GM18507 (cell line): ENCODE measurements at regions not wholly inside any gene's neighbourhood (a gene's known extent, or its start where the extent isn't known, plus 50 kb on each side); places are given as distances from the start of the nearest gene placed in this dataset.
"Not testable (repeated sequence)": the region's sequence is repeated elsewhere in the genome, so short reads cannot be mapped to it uniquely, and the experiment has no call there.

Source experiments
- DNase-seq: peaks from one replicate; pipeline ENCODE4 v3.0.0; 2011; ENCODE audit warnings: low read depth; ENCODE audit not compliant: insufficient read length; ENCODE audit errors: extremely low spot score
- FAIRE-seq: peaks from 2 replicates; lab custom pipeline; 2011; peaks lifted over from hg19 to GRCh38; lab: Jason Lieb, UNC

DNA sequence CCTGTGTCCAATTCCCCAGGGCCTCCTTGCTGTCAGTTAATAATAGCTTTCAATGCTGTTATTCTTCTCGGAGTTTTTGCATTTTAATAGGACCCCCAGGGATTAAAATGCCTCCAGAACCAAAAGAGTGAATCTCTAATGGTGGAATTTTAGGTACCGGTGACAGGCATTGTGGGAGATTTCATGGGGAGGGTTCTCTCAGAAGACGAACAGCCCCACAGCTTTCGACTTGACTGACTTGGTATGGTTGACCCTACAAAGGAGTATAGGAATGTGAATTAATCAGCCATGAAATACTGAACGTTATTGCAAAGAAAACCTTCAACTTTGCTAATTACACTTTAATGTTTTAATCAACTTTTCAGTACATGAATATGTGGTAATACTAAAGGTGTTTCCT, 206.3 kb upstream of the FZD8 start:
- DNase-seq: no peak
- FAIRE-seq: no peak

- FAIRE-seq (no peak), DNase-seq (no peak)
These were observed 202.6 kb upstream of the FZD8 start for GRCh38 chr10:35844686-35845085.

DNA sequence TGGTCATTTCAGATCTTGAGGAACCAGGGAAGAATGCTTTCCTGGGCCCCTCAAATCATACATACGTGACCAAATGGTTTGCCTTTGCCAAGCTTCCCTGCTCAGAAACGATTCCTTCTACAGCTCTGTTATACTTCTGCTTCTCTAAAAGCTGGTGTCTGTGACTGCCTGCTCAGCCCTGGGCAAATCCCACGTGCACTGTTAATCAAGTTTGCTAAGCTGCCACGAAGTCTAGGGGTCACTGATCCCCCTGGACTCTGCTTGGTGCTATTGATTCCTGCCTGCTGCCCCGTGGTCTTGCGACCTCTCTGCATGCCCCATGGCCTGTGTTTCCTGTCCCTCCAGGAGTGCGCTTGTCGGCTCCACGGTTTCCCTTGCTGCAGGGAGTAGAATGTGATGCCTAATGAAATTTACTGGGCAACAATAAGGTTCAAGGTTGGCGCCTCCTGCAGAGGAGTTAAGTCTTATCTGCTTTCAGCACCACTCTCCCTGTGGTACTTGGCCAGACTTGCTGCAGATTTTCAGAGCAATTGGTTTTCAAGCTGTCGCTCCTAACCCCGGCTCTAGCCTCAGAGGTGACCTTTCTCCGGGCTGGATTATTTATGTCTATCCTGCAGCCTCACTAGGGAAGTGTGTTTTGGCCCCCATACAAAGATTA, 201.6 kb upstream of the FZD8 start:
- FAIRE-seq (no peak), DNase-seq (no peak)

DNA sequence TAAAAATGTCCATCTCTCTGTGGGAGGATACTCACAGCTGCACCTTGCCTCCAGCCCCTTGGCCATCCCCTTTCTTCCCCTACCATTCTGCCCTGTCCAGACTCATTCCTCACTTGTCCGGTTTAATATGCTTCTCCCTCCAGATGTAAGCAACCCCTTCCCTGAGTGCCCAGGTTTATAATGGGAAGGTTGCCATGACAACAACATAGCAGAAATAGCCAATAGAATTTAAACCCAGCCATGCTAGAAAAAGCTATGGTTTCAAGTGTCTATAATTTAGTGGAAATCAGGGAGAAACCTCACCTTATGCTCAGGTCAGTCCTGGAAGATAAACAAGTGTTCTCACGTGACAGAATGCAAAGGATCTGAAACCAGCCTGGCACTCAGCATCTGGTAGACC, 196.0 kb upstream of the FZD8 start:
- no peak for DNase-seq
- no peak for FAIRE-seq

DNA sequence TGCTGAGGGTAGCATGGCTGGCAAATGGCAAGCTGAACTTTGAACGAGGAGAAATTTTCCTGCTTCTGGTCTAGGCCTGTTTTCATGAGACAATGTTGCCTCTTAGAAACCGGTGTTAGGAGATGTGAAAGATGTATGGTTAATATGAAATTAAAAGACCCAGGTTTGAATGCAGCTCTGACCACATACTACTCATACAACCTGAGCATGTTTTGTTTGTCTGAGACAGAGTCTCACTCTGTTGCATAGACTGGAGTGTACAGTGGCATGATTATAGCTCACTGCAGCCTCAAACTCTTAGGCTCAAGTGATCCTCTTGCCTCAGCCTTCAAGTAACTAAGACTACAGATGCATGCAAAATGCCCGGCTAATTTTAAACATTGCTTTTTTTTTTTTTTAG, 193.4 kb upstream of the FZD8 start:
- FAIRE-seq (no peak), DNase-seq (no peak)

- FAIRE-seq (no peak), DNase-seq (no peak)
These were observed 192.9 kb upstream of the FZD8 start for GRCh38 chr10:35834877-35835494.

GRCh38 chr10:35827783-35828182, 185.7 kb upstream of the FZD8 start:
- no peak for FAIRE-seq
- DNase-seq: no peak

DNA sequence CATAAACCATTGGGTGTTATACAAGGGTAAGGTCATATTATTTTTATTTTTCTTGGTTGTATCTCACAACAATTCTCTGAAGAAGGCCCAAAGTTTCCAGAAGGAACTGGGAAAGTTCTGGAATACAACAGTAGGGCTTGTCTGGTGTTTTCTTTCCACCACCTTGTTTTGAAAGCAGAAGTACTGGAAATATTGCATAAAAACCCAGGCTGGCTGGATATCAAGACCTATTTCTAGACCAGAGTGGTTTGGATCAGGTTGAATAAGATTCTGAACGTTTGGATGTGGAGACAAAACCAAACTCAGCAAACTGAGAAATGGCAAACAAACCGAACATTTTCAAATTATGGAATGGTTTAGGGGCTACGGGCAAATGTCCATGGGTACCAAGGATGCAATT, 182.6 kb upstream of the FZD8 start:
- no peak for FAIRE-seq

GRCh38 chr10:35822316-35822715, 180.2 kb upstream of the FZD8 start:
- FAIRE-seq (no peak), DNase-seq (no peak)

More for the DNA sequence above, 182.6 kb upstream of the FZD8 start:
- DNase-seq: no peak

GRCh38 chr10:35821339-35821911, 179.3 kb upstream of the FZD8 start:
- DNase-seq (no peak), FAIRE-seq (no peak)

DNA sequence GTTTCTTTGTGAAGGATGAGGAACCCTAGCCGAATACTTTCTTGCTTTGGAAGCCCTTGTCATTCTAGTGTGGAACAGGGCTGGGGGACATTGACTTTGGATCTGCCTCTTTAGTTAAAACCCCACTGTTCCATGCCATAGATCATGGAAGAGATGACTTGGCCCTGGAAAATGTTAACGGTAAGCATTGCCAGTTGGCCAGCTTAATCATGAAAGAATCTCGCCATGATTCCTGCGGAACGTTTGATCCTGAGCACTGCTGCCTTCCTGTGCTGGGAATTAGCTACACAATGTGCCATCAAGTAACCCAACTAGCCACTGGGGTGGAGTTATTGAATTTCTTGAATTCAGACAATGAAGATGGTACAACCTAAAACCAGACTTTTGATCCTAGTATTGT, 177.6 kb upstream of the FZD8 start:
- FAIRE-seq: no peak
- no peak for DNase-seq

DNA sequence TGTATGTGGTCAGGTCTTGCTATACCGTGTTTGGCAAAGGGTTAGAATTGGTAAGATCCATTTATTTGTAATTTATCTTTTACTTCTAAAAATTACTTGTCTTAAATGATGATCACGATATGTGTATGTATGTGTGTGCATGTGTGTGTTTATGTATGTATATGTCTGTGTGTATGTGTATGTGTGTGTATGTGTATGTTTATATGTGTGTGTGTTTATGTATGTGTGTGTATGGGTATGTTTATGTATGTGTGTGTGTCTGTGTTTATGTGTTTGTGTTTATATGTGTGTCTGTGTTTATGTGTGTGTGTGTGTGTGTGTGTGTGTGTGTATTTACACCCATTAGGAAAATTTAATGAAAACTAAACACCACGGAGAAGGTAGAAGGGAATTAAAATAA, 176.9 kb upstream of the FZD8 start:
- FAIRE-seq: no peak

DNA sequence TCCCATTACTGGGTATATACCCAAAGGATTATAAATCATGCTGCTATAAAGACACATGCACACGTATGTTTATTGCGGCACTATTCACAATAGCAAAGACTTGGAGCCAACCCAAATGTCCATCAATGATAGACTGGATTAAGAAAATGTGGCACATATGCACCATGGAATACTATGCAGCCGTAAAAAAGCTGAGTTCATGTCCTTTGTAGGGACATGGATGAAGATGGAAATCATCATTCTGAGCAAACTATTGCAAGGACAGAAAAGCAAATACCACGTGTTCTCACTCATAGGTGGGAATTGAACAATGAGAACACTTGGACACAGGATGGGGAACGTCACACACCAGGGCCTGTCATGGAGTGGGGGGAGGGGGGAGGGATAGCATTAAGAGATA, 175.0 kb upstream of the FZD8 start:
- FAIRE-seq, DNase-seq: not testable (repeated sequence)

More for the DNA sequence above, 176.9 kb upstream of the FZD8 start:
- no peak for DNase-seq

DNA sequence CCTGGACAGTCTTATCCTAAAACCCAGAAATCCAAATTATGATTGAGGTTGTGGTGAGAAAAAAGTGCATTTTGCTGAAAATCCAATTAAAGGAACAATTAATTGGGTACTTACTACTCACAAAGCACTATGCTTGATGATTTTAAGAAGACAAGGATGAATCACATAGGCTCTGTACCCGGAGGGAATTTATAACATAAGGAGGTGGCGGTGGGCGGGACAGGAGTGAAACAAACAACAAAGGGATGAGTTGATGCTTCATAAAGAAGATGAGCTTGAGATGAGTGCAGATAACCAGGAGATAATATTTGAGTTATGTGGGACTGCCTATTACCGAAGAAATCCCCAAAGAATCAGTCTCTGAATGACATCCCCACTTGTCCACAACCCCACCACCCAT, 171.1 kb upstream of the FZD8 start:
- no peak for DNase-seq
- FAIRE-seq: no peak

- DNase-seq (no peak), FAIRE-seq (no peak)
These were observed 166.2 kb upstream of the FZD8 start for GRCh38 chr10:35808344-35808743.

- FAIRE-seq (no peak), DNase-seq (no peak)
These were observed 160.9 kb upstream of the FZD8 start for GRCh38 chr10:35803046-35803445.

DNA sequence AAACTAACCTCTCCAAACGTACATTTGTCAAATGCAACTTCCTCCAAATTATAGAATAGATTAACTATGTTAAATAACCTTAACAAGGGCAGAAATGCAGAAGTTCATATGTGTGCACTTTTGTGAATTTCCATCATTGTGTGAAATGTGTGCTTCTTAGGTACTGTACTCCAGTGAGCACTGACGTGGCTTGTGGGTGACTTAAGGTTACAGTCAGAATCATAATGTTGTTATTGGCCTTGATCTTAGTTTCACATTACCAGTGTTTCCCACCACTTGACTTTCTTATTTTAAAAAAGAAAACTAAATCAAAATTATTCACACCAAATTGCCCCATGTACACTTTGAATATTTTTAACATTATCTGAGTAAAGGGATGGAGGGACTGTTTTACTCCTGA, 155.1 kb upstream of the FZD8 start:
- no peak for DNase-seq
- no peak for FAIRE-seq

DNA sequence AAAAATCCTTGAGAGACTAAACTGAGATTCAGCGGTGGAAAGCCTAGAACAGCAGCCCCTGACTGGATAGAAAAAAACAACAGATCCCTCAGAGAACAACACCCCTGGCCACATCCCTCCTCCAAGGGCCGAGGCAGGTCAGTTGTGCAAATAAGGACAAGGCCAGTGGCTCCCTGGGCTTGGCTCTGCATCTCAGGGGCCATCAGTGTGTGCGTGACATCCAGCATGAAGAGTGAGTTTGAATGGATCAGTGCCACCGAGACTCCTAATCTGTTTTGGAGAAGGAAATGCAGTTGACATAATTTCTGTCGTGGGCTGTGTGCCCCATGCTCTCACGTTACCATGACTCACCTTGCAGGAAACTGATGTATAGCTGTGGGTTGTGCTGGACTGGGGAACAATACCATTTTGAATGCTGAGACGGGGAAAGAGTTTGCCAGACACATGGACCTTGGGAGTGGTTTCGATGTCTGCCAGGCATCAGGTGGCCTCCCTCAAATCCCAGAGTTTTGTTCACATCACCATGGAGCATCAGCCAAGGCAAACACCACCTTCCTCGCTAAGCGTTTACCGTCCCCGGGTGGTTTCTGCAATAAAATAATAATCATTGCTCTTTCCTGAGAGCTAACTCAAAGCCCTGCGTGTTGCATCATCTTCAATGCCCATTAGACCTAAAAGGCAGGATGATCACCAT, 153.2 kb upstream of the FZD8 start:
- DNase-seq: no peak
- FAIRE-seq: no peak

DNA sequence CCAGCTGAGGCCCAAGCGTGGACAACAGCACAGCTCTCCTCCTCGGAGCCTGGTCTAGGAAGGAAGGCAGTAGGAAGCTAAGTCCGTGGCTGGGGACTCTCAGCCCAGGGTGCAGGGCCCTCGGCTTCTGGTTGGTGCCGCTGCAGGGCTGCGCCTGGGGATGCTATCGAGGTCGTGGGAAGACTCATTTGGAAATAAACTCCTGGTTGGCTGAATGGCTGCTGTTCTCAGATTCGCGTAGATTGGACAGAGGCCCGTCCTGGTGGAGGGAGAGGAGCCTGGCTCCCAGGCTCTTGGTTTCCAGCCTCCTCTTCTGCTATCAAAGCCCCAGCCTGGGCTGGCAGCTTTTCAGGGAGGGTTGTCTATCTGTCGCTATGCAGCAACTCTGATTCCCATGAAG, 152.6 kb upstream of the FZD8 start:
- FAIRE-seq (no peak), DNase-seq (no peak)

DNA sequence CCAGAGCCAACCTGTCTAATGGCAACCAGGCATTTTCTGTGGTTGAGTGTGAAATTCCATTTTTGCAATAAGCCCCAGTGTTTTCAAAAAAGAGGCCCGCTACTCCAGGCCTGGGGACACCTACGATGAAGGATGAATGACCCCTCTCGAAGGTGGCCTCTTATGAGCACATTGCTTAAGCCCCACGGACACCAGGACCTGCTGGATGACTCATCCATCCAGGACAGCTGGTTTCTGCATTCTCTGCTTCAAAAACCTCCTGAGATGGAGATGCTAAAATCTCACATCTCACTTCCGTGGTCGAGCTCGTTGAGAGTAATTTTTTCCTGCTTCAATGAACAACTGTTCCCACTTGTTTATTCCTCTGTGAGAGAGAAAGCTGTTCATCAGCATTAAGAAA, 150.2 kb upstream of the FZD8 start:
- no peak for DNase-seq
- no peak for FAIRE-seq

GRCh38 chr10:35789996-35790395, 147.9 kb upstream of the FZD8 start:
- DNase-seq: no peak
- FAIRE-seq: no peak
